HEK293T (cell line): ENCODE measurements at regions not wholly inside any gene's neighbourhood (a gene's known extent, or its start where the extent isn't known, plus 50 kb on each side); places are given as distances from the start of the nearest gene placed in this dataset.

ENCODE experiments used
- FOXA1 ChIP-seq: fragments of 450-650 bp; IDR thresholded peaks from 2 replicates; pipeline ENCODE4 v1.6.1; 2016; ENCODE audit warnings: mild to moderate bottlenecking
- FOXM1 ChIP-seq: fragments of 450-650 bp; IDR thresholded peaks from 2 replicates; pipeline ENCODE4 v1.6.1; 2017; ENCODE audit warnings: mild to moderate bottlenecking, borderline replicate concordance
- SP1 ChIP-seq: fragments of 450-650 bp; IDR thresholded peaks from 2 replicates; pipeline ENCODE4 v1.6.1; 2017
- SUZ12 ChIP-seq: fragments of 450-650 bp; IDR thresholded peaks from 2 replicates; pipeline ENCODE4 v1.6.1; 2016; ENCODE audit warnings: mild to moderate bottlenecking

DNA sequence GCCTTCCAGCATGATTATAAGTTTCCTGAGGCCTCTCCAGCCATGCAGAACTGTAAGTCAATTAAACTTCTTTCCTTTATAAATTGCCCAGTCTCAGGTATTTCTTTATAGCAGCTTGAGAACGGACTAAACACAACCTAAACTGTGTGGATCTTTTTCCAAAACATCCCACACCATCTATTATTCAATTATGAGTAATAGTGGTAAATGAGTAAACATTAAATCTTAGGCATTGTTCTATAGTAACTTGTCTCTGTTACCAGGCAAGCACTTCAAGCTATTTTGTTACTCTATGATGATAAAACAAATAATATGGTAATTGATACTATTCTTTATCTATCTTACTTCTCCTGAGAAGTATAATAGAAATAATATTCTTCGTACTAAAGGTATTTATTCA lies 536.9 kb upstream of the CHAC2 start:
- no peak for TF ChIP-seq SP1
- no peak for TF ChIP-seq FOXM1
- TF ChIP-seq SUZ12: no peak
- TF ChIP-seq FOXA1: no peak
